Natural killer cell (primary cell): ENCODE measurements at regions not wholly inside any gene's neighbourhood (a gene's known extent, or its start where the extent isn't known, plus 50 kb on each side); places are given as distances from the start of the nearest gene placed in this dataset.

ENCODE experiments used
- ATAC-seq, 3 donors: fragments of 150-1000 bp in 2 of 3; fragments of 200-7000 bp in 1 of 3; cut with Tn5 transposase; 1 replicate in 1 of 3; 2 replicates in 2 of 3; pipeline ENCODE4 v1.10.0; 2021; ENCODE audit warnings: mild to moderate bottlenecking in 2 of 3, moderate library complexity in 2 of 3
- DNase-seq, 2 donors: peaks; one replicate each; pipeline versions ENCODE4 v3.0.0 to v3.0.0-alpha.2; 2013 to 2021; ENCODE audit warnings: mixed read lengths in 1 of 2
- H3K27ac ChIP-seq: one replicate; pipeline ENCODE4 v1.5.1; 2013; ENCODE audit warnings: mild to moderate bottlenecking, low read length
- H3K27me3 ChIP-seq: one replicate; pipeline ENCODE4 v1.6.1; 2013; ENCODE audit warnings: low read length; ENCODE audit not compliant: control insufficient read depth, insufficient read depth
- H3K36me3 ChIP-seq: one replicate; pipeline ENCODE4 v1.6.1; 2013; ENCODE audit warnings: low read length; ENCODE audit not compliant: control insufficient read depth, insufficient read depth
- H3K4me1 ChIP-seq: one replicate; pipeline ENCODE4 v1.6.1; 2013; ENCODE audit warnings: low read length; ENCODE audit not compliant: control insufficient read depth, insufficient read depth
- H3K4me3 ChIP-seq: one replicate; pipeline ENCODE4 v1.5.1; 2013; ENCODE audit warnings: low read length
- H3K9me3 ChIP-seq: one replicate; pipeline ENCODE4 v1.6.1; 2013; ENCODE audit warnings: low read length; ENCODE audit not compliant: control insufficient read depth, insufficient read depth
- H3K27ac Mint-ChIP-seq, 2 donors: one replicate each; pipeline ENCODE4 v1.8.0; 2022; ENCODE audit warnings: mild to moderate bottlenecking in 2 of 2, mixed read lengths in 2 of 2, moderate library complexity in 1 of 2
- H3K27me3 Mint-ChIP-seq, 2 donors: one replicate each; pipeline ENCODE4 v1.8.0; 2022; ENCODE audit warnings: low read depth in 2 of 2, mixed read lengths in 2 of 2
- H3K36me3 Mint-ChIP-seq: one replicate; pipeline ENCODE4 v1.8.0; 2022; ENCODE audit warnings: mixed read lengths
- H3K4me1 Mint-ChIP-seq, 2 donors: one replicate each; pipeline ENCODE4 v1.8.0; 2022; ENCODE audit warnings: mixed read lengths in 2 of 2
- H3K4me3 Mint-ChIP-seq: one replicate; pipeline ENCODE4 v1.8.0; 2022; ENCODE audit warnings: mild to moderate bottlenecking, moderate library complexity, mixed read lengths
- H3K9me3 Mint-ChIP-seq, 2 donors: one replicate each; pipeline ENCODE4 v1.8.0; 2022; ENCODE audit warnings: mixed read lengths in 2 of 2
- WGBS: methylation state at CpG from one replicate; pipeline ENCODE4 v1.1.7; 2013; ENCODE audit warnings: missing lambda C conversion rate; ENCODE audit not compliant: insufficient coverage; 5-methylcytosine and 5-hydroxymethylcytosine counted together
- intact Hi-C: fragments of 100-400 bp; cut with micrococcal nuclease; formaldehyde crosslinking; loops from one replicate; pipeline ENCODE4 v1.14.2; 2022
- TF ChIP-seq, protein P1 (sequence below): fragments of 200-600 bp; IDR thresholded peaks from one replicate; pipeline ENCODE4 v1.8.0; 2022; ENCODE audit warnings: antibody characterized with exemption

DNA sequence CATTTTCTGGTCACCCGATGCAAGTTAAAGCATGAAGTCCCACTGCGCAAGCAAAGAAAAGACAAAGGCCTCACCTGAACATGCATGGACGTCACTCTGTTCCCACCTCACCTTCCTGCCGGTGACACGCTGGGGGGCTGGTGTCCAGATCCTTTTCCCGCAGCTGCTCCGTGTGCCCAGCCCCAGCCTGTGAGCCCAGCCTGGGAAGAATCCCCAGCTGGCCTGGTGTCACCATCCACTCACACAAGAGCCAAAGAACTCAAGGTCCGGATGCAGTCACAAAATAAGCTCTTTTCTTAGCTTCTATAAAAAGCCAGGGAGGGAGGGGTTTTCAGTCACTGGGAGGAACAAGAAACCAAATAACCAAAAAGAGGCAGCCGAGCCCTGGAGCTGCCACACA, 249.9 kb downstream of the COL4A1 start:
- no peak for DNase-seq
- Mint-ChIP-seq H3K36me3 (no peaks in the 10 kb centered on the region), H3K4me1 (peaks cover 0 to 6% of the 10 kb centered on the region in 2 donors), H3K4me3 (no peak overlapping the region), H3K27ac (no peak overlapping the region), H3K9me3 (no peaks in the 10 kb centered on the region), H3K27me3 (peaks cover 0 to 2% of the 10 kb centered on the region in 2 donors)
- Histone ChIP-seq H3K36me3 (no peaks in the 10 kb centered on the region), H3K4me3 (no peak overlapping the region), H3K4me1 (no peaks in the 10 kb centered on the region), H3K27ac (no peak overlapping the region), H3K9me3 (no peaks in the 10 kb centered on the region), H3K27me3 (no peaks in the 10 kb centered on the region)
- no peak for ATAC-seq
- TF ChIP-seq, protein P1, sequence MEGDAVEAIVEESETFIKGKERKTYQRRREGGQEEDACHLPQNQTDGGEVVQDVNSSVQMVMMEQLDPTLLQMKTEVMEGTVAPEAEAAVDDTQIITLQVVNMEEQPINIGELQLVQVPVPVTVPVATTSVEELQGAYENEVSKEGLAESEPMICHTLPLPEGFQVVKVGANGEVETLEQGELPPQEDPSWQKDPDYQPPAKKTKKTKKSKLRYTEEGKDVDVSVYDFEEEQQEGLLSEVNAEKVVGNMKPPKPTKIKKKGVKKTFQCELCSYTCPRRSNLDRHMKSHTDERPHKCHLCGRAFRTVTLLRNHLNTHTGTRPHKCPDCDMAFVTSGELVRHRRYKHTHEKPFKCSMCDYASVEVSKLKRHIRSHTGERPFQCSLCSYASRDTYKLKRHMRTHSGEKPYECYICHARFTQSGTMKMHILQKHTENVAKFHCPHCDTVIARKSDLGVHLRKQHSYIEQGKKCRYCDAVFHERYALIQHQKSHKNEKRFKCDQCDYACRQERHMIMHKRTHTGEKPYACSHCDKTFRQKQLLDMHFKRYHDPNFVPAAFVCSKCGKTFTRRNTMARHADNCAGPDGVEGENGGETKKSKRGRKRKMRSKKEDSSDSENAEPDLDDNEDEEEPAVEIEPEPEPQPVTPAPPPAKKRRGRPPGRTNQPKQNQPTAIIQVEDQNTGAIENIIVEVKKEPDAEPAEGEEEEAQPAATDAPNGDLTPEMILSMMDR: no peak
- WGBS: 80% methylated on average over 8 of the region's 9 CpGs
- intact Hi-C loops: no loop called here

DNA sequence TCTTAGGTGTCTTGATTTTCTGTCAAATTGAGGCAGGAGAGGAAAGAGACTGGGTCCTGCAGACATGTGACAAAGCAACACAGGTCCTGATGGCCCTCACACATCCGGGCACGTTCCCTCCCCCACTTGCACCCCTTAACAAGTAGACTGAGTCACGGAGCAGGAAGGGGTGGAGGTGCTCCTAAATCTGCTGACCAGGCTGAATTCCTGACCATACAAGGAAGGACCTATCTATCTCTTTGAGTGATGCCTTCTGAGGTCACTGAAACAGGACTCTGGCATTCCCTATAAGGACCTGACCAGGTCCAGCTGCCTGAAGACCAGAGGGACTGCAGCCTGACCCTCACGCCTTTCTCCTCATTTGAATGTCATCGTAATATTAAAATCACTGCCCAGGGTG, 250.3 kb downstream of the COL4A1 start:
- H3K9me3 Mint-ChIP-seq: no peaks in the 10 kb centered on the region
- Histone ChIP-seq H3K4me1 (no peaks in the 10 kb centered on the region), H3K4me3 (no peak overlapping the region), H3K36me3 (no peaks in the 10 kb centered on the region), H3K27ac (no peak overlapping the region), H3K9me3 (no peaks in the 10 kb centered on the region), H3K27me3 (no peaks in the 10 kb centered on the region)
- no peak overlapping the region for H3K27ac Mint-ChIP-seq
- H3K27me3 Mint-ChIP-seq: peaks cover 0 to 2% of the 10 kb centered on the region in 2 donors
- no peaks in the 10 kb centered on the region for H3K36me3 Mint-ChIP-seq
- peaks cover 0 to 6% of the 10 kb centered on the region in 2 donors for H3K4me1 Mint-ChIP-seq
- TF ChIP-seq, protein P1: no peak
- DNase-seq (no peak), ATAC-seq (no peak)
- 87% methylated on average over 5 of the region's 5 CpGs for WGBS
- H3K4me3 Mint-ChIP-seq: no peak overlapping the region
- intact Hi-C loops: no loop called here

DNA sequence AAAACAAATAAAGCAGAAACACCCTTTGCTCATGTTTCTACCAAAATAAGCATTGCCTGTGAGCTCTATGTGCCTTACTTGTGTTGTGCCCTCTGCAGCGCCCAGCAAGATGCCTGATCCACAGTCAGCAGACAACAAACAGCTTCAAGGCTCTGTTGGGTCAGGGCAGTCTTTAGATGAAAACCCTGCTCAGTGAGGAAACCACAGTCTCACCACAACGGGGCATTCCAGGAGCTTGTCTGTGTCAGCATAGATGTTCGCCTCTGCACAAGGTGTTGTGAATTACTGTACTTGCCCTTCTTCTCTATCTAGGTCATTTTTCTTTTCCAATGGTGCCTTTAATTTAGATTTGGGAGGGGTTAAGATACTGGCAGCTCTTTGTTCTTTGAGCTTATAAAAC, 251.9 kb downstream of the COL4A1 start:
- H3K4me3 Mint-ChIP-seq: no peak overlapping the region
- 7% methylated on average over 3 of the region's 3 CpGs for WGBS
- Histone ChIP-seq H3K27me3 (no peaks in the 10 kb centered on the region), H3K36me3 (no peaks in the 10 kb centered on the region), H3K4me1 (no peaks in the 10 kb centered on the region), H3K4me3 (no peak overlapping the region), H3K9me3 (no peaks in the 10 kb centered on the region), H3K27ac (no peak overlapping the region)
- TF ChIP-seq, protein P1: no peak
- ATAC-seq (peak in 2 of 3 donors; percentile 43), DNase-seq (no peak)
- intact Hi-C loops: no loop called here
- no peak overlapping the region for H3K27ac Mint-ChIP-seq
- H3K27me3 Mint-ChIP-seq: peaks cover 0 to 2% of the 10 kb centered on the region in 2 donors
- no peaks in the 10 kb centered on the region for H3K36me3 Mint-ChIP-seq
- no peaks in the 10 kb centered on the region for H3K9me3 Mint-ChIP-seq
- H3K4me1 Mint-ChIP-seq: peaks cover 0 to 6% of the 10 kb centered on the region in 2 donors

DNA sequence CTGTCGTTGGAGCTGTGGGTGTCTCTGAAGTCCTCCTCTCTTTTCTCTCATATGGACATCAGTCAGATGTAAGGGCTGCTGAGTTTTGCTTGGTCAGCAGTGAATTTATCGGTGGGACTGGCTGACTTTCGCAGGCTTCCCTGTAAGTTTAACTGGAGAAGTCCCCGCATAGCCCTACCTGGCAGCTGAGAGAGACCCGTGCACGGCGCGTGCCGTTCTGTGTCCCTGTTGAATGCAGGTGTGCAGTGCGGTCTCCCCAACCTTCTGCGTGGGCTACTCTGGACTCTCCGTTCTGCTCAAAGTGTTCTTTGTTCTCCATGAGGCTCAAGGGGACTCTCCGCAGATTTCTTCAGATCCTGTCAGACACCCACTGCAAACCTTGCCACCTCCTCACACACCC, 252.9 kb downstream of the COL4A1 start:
- no peaks in the 10 kb centered on the region for H3K36me3 Mint-ChIP-seq

More for the DNA sequence above, 252.9 kb downstream of the COL4A1 start:
- no peaks in the 10 kb centered on the region for H3K4me1 ChIP-seq
- WGBS: 90% methylated on average over 13 of the region's 13 CpGs
- Mint-ChIP-seq H3K9me3 (no peaks in the 10 kb centered on the region), H3K4me3 (no peak overlapping the region), H3K27ac (no peak overlapping the region), H3K4me1 (peaks cover 0 to 6% of the 10 kb centered on the region in 2 donors), H3K27me3 (peaks cover 0 to 2% of the 10 kb centered on the region in 2 donors)
- no peaks in the 10 kb centered on the region for H3K36me3 ChIP-seq
- TF ChIP-seq, protein P1: no peak
- no peaks in the 10 kb centered on the region for H3K9me3 ChIP-seq
- no peak overlapping the region for H3K27ac ChIP-seq
- intact Hi-C loops: no loop called here
- no peaks in the 10 kb centered on the region for H3K27me3 ChIP-seq
- H3K4me3 ChIP-seq: no peak overlapping the region
- ATAC-seq (peak in 1 of 3 donors; percentile 14), DNase-seq (no peak)
